RWPE1 (cell line): ENCODE measurements at regions not wholly inside any gene's neighbourhood (a gene's known extent, or its start where the extent isn't known, plus 50 kb on each side); places are given as distances from the start of the nearest gene placed in this dataset.

Experiments
- CTCF ChIA-PET: fragments of 350-600 bp; sonication (Branson Sonifier 250); formaldehyde crosslinking; extraction: SDS; loops from one replicate; lab custom pipeline; 2021; lab: Yijun Ruan, JAX
- POLR2A ChIA-PET: fragments of 400-600 bp; formaldehyde crosslinking; extraction: SDS; loops from one replicate; lab custom pipeline; 2020; ENCODE audit warnings: antibody characterized with exemption; ENCODE audit not compliant: low non-redundant PET; lab: Yijun Ruan, JAX
- DNase-seq: peaks from one replicate; pipeline ENCODE4 v3.0.0; 2012; ENCODE audit warnings: low spot score
- H3K27ac ChIP-seq: fragments of 450-650 bp; 2 replicates; pipeline ENCODE4 v1.5.1; 2017
- CTCF ChIP-seq: fragments of 450-650 bp; conservative IDR thresholded peaks from 2 replicates; pipeline ENCODE4 v1.5.1; 2017; ENCODE audit warnings: low read depth, mild to moderate bottlenecking

GRCh38 chr2:152227969-152228592 is 52.5 kb upstream of the STAM2 start:
- DNase-seq: no peak
- ChIA-PET CTCF (interaction anchor here (0.6 kb wide), 1 partner anchor 79 kb away, joined by 7 read pairs; no protein-coding TSS in a partner anchor), POLR2A (no interaction called here)
- TF ChIP-seq CTCF: no peak
- H3K27ac ChIP-seq: no peak overlapping the region

DNA sequence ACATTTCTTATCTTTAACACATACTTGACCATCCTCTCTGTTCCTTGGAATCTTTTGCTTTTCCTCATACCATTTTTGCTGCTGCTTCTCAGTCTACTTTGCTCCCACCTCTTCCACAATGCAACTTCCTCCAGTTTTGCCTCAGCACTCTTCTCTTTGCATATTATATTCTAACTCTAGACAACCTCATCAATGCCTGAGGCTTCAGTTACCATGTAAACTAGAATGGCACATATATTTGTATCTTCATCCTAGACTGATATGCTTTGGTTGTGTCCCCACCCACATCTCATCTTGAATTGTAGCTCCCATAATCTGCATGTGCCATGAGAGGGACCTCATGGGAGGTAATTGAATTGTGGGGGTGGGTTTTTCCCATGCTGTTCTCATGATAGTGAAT is 55.9 kb upstream of the STAM2 start:
- ChIA-PET CTCF (no interaction called here), POLR2A (no interaction called here)
- no peak for TF ChIP-seq CTCF
- DNase-seq: no peak
- no peak overlapping the region for H3K27ac ChIP-seq

- TF ChIP-seq CTCF: no peak
- no peak overlapping the region for H3K27ac ChIP-seq
- CTCF ChIA-PET: no interaction called here
- no peak for DNase-seq
- POLR2A ChIA-PET: no interaction called here
Measured at GRCh38 chr2:152234277-152234676, 58.7 kb upstream of the STAM2 start.

GRCh38 chr2:152236191-152236925 is 60.8 kb upstream of the STAM2 start:
- DNase-seq: no peak

GRCh38 chr2:152238016-152238415 is 62.5 kb upstream of the STAM2 start:
- POLR2A ChIA-PET: no interaction called here
- no peak for DNase-seq

More at GRCh38 chr2:152236191-152236925, 60.8 kb upstream of the STAM2 start:
- CTCF ChIA-PET: no interaction called here
- H3K27ac ChIP-seq: no peak overlapping the region
- TF ChIP-seq CTCF: no peak
- POLR2A ChIA-PET: no interaction called here

More at GRCh38 chr2:152238016-152238415, 62.5 kb upstream of the STAM2 start:
- no peak for TF ChIP-seq CTCF
- H3K27ac ChIP-seq: no peak overlapping the region
- CTCF ChIA-PET: no interaction called here
